ENCODE measurements at regions not wholly inside any gene's neighbourhood (a gene's known extent, or its start where the extent isn't known, plus 50 kb on each side); places are given as distances from the start of the nearest gene placed in this dataset.

GRCh38 chr2:146143971-146144370 lies 1624.1 kb upstream of the ZEB2 start:
- Histone ChIP-seq H3K4me1 (ENCODE audit: control insufficient read depth, insufficient read depth, low read length) (no peaks in the 10 kb centered on the region), H3K27ac (ENCODE audit: low read length) (no peak overlapping the region), H3K36me3 (ENCODE audit: control insufficient read depth, insufficient read depth, low read length) (no peaks in the 10 kb centered on the region), H3K27me3 (ENCODE audit: control insufficient read depth, insufficient read depth, low read length) (no peaks in the 10 kb centered on the region), H3K9me3 (ENCODE audit: control insufficient read depth, insufficient read depth, low read depth, low read length) (no peaks in the 10 kb centered on the region), H3K4me3 (ENCODE audit: low read depth in 2 of 2, low read length in 2 of 2) (no peak overlapping the region)
- ATAC-seq (no peak), DNase-seq (ENCODE audit: low read depth, low spot score) (no peak)
- no TSS peak for BruUV-seq (replicated peaks)
- in situ Hi-C loops (cut with HindIII; ENCODE audit: low pct_unique_long_range_greater_than_20kb, low sequenced_read_pairs) = no loop called here
- CTCF ChIA-PET = no interaction called here
- POLR2A ChIA-PET = no interaction called here
- intact Hi-C loops (cut with micrococcal nuclease; ENCODE audit: unreplicated experiment) = no loop called here
- TF ChIP-seq SIN3A (IDR thresholded peaks at IDR 0.05; ENCODE audit: borderline replicate concordance, insufficient read depth, low read depth, low read length) (no peak), POLR2AphosphoS5 (IDR thresholded peaks at IDR 0.05; ENCODE audit: low read depth, low read length) (no peak), REST (IDR thresholded peaks at IDR 0.05; ENCODE audit: insufficient read depth in 1 of 2, low read depth in 2 of 2, low read length in 1 of 2) (no peak)

- TF ChIP-seq SIN3A (IDR thresholded peaks at IDR 0.05; ENCODE audit: borderline replicate concordance, insufficient read depth, low read depth, low read length) (no peak), POLR2AphosphoS5 (IDR thresholded peaks at IDR 0.05; ENCODE audit: low read depth, low read length) (no peak), TCF7L2 (IDR thresholded peaks at IDR 0.05; ENCODE audit: low read depth, low read length) (no peak), REST (IDR thresholded peaks at IDR 0.05; ENCODE audit: insufficient read depth in 1 of 2, low read depth in 2 of 2, low read length in 1 of 2) (no peak), CTCF (IDR thresholded peaks at IDR 0.05) (no peak)
- H3K4me1 ChIP-seq (ENCODE audit: control insufficient read depth, insufficient read depth, low read length) = no peaks in the 10 kb centered on the region
- H3K4me3 ChIP-seq (ENCODE audit: low read depth in 2 of 2, low read length in 2 of 2) = no peak overlapping the region
- DNase-seq (ENCODE audit: low read depth, low spot score) (no peak), ATAC-seq (no peak)
- intact Hi-C loops (cut with micrococcal nuclease; ENCODE audit: unreplicated experiment) = no loop called here
- CTCF ChIA-PET = no interaction called here
- no peaks in the 10 kb centered on the region for H3K27me3 ChIP-seq (ENCODE audit: control insufficient read depth, insufficient read depth, low read length)
- POLR2A ChIA-PET = no interaction called here
- no TSS peak for BruUV-seq (replicated peaks)
- in situ Hi-C loops (cut with HindIII; ENCODE audit: low pct_unique_long_range_greater_than_20kb, low sequenced_read_pairs) = no loop called here
- H3K27ac ChIP-seq (ENCODE audit: low read length) = no peak overlapping the region
- no peaks in the 10 kb centered on the region for H3K9me3 ChIP-seq (ENCODE audit: control insufficient read depth, insufficient read depth, low read depth, low read length)
- H3K36me3 ChIP-seq (ENCODE audit: control insufficient read depth, insufficient read depth, low read length) = no peaks in the 10 kb centered on the region
Measured at GRCh38 chr2:146138820-146139219, 1618.9 kb upstream of the ZEB2 start.
